ENCODE measurements at regions not wholly inside any gene's neighbourhood (a gene's known extent, or its start where the extent isn't known, plus 50 kb on each side); places are given as distances from the start of the nearest gene placed in this dataset.

DNA sequence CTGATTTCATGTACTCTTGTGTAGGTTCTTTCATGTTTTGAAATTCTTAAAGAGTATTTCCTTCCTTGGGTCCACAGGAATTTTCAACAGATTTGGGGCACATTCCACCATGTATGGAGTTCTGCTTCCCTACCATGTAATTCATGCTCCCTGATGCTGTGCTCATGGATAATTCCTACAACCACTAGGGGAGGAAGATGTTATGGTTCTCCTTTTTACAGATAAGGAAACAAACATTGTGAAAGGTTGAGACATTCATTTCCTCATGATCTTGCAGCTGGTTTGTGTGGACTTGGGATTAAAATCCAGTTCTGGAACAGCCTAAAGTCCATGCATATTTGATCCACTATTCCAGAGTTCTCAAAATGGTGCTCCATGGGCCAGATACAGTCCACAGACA is 174.9 kb upstream of the FRMD4B start:
- TF ChIP-seq, protein P1, sequence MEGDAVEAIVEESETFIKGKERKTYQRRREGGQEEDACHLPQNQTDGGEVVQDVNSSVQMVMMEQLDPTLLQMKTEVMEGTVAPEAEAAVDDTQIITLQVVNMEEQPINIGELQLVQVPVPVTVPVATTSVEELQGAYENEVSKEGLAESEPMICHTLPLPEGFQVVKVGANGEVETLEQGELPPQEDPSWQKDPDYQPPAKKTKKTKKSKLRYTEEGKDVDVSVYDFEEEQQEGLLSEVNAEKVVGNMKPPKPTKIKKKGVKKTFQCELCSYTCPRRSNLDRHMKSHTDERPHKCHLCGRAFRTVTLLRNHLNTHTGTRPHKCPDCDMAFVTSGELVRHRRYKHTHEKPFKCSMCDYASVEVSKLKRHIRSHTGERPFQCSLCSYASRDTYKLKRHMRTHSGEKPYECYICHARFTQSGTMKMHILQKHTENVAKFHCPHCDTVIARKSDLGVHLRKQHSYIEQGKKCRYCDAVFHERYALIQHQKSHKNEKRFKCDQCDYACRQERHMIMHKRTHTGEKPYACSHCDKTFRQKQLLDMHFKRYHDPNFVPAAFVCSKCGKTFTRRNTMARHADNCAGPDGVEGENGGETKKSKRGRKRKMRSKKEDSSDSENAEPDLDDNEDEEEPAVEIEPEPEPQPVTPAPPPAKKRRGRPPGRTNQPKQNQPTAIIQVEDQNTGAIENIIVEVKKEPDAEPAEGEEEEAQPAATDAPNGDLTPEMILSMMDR (IDR thresholded peaks at IDR 0.05; ENCODE audit: low read depth, low read length) = no peak

DNA sequence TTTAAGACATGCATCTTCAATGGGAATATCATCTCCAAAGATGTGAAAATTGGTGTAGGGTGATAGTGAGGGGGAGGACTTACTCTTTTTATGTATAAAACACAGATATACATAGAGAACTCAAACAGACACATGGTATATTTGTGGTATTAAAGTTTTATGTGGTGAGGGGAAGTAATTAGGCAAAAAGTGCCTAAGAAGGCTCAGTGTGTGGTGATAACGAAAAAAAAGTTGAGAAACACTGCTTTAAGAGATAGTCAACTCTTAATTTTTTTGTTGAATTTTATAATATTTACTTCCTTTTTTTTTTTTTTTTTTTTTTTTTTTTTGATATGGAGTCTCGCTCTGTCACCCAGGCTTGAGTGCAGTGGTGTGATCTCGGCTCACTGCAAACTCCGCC is 174.2 kb upstream of the FRMD4B start:
- TF ChIP-seq, protein P1 (IDR thresholded peaks at IDR 0.05; ENCODE audit: low read depth, low read length) = no peak
- H3K4me3 ChIP-seq (ENCODE audit: low read depth, low read length) = no peak overlapping the region

More for the DNA sequence above, 174.9 kb upstream of the FRMD4B start:
- no peak overlapping the region for H3K4me3 ChIP-seq (ENCODE audit: low read depth, low read length)

GRCh38 chr3:69558912-69559311 is 173.0 kb upstream of the FRMD4B start:
- no peak overlapping the region for H3K4me3 ChIP-seq (ENCODE audit: low read depth, low read length)
- TF ChIP-seq, protein P1 (IDR thresholded peaks at IDR 0.05; ENCODE audit: low read depth, low read length) = no peak

DNA sequence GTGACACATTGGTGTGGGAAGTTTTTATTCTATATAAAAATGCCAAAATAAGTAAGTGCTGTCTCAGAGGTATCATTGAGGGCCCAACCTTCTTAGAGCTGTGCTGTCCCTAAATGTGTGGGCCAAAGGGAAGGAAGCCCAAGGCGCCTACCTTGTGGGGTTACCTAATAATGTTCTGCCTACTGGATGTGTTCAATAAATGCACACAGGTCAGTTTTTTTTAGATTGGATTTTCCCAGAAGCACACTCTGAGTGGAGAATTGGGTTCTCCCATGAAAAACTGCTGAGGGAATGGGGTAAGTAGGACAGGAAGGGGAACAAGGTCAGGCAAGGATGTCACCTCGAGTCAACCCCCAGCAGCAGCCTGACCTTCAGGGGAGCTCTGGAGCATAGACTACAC is 168.7 kb upstream of the FRMD4B start:
- TF ChIP-seq, protein P1 (IDR thresholded peaks at IDR 0.05; ENCODE audit: low read depth, low read length) = no peak
- H3K4me3 ChIP-seq (ENCODE audit: low read depth, low read length) = no peak overlapping the region

DNA sequence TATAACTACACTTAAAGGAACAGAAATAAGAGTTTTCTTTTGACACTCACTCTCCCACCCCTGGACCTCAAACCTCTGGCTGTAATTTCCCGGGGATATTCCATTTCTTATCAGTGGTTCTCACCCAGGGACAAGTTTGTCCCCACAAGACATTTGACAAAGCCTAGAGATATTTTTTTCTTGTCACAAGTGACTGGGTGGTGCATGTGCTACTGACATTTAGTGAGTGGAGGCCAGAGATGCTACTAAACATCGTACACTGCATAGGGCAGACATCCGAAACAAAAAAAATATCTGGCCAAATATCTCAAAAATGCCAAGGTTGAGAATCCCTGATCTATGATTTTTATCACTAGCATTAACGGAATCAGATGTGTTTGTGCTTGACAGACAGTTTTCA is 168.0 kb upstream of the FRMD4B start:
- TF ChIP-seq, protein P1 (IDR thresholded peaks at IDR 0.05; ENCODE audit: low read depth, low read length) = no peak
- H3K4me3 ChIP-seq (ENCODE audit: low read depth, low read length) = no peak overlapping the region

DNA sequence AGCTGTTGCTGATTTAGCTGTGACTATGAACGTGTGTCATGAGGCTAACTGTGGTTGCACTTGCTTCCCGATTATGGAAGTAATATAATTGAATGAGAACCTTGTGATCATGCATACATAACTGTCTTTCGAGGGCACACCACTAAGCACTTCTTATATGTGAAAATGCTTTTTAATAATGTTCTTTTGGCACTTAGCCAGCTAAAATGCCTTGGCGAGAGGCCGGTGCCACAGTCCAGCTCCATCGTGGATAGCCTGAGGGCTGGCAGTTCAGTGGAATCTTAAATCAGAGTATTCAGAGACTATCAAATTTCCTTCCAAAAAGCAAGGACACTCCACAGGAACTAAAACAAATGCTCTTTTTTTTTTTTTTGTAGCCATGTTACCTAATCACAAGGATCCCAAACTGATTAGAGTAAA is 161.6 kb upstream of the FRMD4B start:
- no peak overlapping the region for H3K4me3 ChIP-seq (ENCODE audit: low read depth, low read length)

DNA sequence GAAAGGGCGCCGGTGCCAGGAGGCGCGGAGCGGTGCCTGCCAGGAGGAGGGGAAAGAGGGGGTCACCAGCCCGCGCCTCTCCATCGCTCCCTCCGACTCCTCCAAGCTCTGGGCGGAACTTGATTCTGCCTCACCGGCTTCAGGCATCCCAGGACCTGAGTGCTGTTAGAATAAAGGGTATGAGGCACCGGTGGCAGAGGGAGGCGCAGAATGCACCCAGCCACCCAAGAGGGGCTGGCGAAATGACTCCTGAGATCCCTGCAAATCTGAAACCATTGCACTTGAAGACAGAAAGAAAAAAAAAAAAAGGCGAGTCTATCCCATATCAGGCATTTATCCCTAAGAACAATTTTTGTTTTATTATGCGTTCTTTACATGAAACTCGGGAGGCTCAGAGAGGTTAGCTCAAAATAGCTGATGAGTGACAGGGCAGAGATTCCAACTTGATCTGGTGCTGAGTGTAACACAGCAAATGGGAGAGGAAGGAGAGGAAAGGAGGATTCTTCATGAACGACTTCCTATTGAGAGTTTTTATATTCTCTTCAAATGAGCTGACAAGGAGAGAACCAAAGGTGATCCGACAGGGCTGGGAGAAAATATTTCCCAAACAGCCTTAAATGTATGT is 157.0 kb upstream of the FRMD4B start:
- H3K4me3 ChIP-seq (ENCODE audit: low read depth, low read length) = no peak overlapping the region
- TF ChIP-seq, protein P1 (IDR thresholded peaks at IDR 0.05; ENCODE audit: low read depth, low read length) = no peak

More for the DNA sequence above, 161.6 kb upstream of the FRMD4B start:
- TF ChIP-seq, protein P1 (IDR thresholded peaks at IDR 0.05; ENCODE audit: low read depth, low read length) = no peak

Data from WI38 (cell line).